ENCODE measurements at regions not wholly inside any gene's neighbourhood (a gene's known extent, or its start where the extent isn't known, plus 50 kb on each side); places are given as distances from the start of the nearest gene placed in this dataset.

DNA sequence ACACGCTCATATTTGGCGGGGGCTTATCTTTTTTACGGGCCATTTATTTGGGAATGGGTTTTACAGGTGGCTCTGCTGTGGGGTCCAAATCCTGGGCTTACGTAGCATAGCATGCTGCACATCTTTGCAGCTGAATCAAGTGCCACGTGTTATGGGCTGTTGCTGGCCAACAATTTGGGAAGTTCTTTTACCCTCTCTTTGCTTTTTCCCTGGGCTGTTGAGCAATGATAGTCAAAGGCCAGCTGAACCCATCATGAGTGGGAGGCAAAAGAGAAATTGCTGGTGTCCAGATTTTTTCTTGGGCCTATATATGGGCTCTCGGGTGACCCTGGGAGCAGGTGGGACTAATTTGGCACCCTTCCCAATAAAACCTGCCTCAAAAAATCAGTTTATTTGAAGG lies 209.3 kb upstream of the SATB1 start:
- H3T11ph ChIP-seq (ENCODE audit: low read length): no peak overlapping the region
- H3K9ac ChIP-seq (ENCODE audit: extremely low read depth, insufficient read length, low read length): no peak overlapping the region
- H2BK12ac ChIP-seq (ENCODE audit: insufficient read length, low read depth, low read length): no peak overlapping the region
- no peak overlapping the region for H2AFZ ChIP-seq (ENCODE audit: low read length)
- no peak overlapping the region for H2BK20ac ChIP-seq (ENCODE audit: low read depth, low read length, poor library complexity, severe bottlenecking)
- no peak overlapping the region for H3K56ac ChIP-seq (ENCODE audit: insufficient read length, low read depth, low read length)
- DNase-seq: no peak
- Mint-ChIP-seq H3K4me1 (peaks cover 2 to 4% of the 10 kb centered on the region in 2 experiments; a peak in 2 of 4 replicates), H3K27ac (no peak overlapping the region), H3K36me3 (ENCODE audit: insufficient read depth in 1 of 3, low read depth in 3 of 3) (no peaks in the 10 kb centered on the region), H3K4me3 (no peak overlapping the region), H3K27me3 (ENCODE audit: low read depth) (no peaks in the 10 kb centered on the region), H3K9me3 (peaks cover 0 to 4% of the 10 kb centered on the region in 2 experiments; a peak in 1 of 5 replicates)
- H3K27me3 ChIP-seq (ENCODE audit: insufficient read depth, low read length): no peaks in the 10 kb centered on the region
- no peak overlapping the region for H4K91ac ChIP-seq (ENCODE audit: insufficient read length, low read depth, low read length)
- no peak overlapping the region for H2BK15ac ChIP-seq (ENCODE audit: low read depth, low read length)
- H3K14ac ChIP-seq (ENCODE audit: insufficient read depth, low read length): no peak overlapping the region
- H2BK5ac ChIP-seq (ENCODE audit: insufficient read length, low read length): no peak overlapping the region
- no peak overlapping the region for H2BK120ac ChIP-seq (ENCODE audit: low read depth, low read length, poor library complexity, severe bottlenecking)
- no peak overlapping the region for H2AK5ac ChIP-seq (ENCODE audit: insufficient read length, low read length)
- no peak overlapping the region for H4K5ac ChIP-seq (ENCODE audit: insufficient read length, low read depth, low read length)
- H4K8ac ChIP-seq (replicated peaks; ENCODE audit: insufficient read length, low read depth, low read length): no peak overlapping the region
- H3K18ac ChIP-seq (ENCODE audit: insufficient read length, low read depth, low read length): no peak overlapping the region
- no peak overlapping the region for H3K23ac ChIP-seq (ENCODE audit: insufficient read length, low read depth, low read length)
- no peak overlapping the region for H3K4me2 ChIP-seq (ENCODE audit: insufficient read depth, insufficient read length, low read length)
- no peaks in the 10 kb centered on the region for H3K79me1 ChIP-seq (ENCODE audit: insufficient read depth, low read depth, low read length, poor library complexity, severe bottlenecking)
- H3K79me2 ChIP-seq (ENCODE audit: insufficient read depth, low read length): no peaks in the 10 kb centered on the region
- H3K4me1 ChIP-seq (ENCODE audit: insufficient read depth, low read length): no peaks in the 10 kb centered on the region
- no peak overlapping the region for H3K27ac ChIP-seq (ENCODE audit: insufficient read length, low read depth, low read length)
- TF ChIP-seq, protein P1, sequence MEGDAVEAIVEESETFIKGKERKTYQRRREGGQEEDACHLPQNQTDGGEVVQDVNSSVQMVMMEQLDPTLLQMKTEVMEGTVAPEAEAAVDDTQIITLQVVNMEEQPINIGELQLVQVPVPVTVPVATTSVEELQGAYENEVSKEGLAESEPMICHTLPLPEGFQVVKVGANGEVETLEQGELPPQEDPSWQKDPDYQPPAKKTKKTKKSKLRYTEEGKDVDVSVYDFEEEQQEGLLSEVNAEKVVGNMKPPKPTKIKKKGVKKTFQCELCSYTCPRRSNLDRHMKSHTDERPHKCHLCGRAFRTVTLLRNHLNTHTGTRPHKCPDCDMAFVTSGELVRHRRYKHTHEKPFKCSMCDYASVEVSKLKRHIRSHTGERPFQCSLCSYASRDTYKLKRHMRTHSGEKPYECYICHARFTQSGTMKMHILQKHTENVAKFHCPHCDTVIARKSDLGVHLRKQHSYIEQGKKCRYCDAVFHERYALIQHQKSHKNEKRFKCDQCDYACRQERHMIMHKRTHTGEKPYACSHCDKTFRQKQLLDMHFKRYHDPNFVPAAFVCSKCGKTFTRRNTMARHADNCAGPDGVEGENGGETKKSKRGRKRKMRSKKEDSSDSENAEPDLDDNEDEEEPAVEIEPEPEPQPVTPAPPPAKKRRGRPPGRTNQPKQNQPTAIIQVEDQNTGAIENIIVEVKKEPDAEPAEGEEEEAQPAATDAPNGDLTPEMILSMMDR (conservative IDR thresholded peaks at IDR 0.05): no peak
- WGBS (ENCODE audit: extremely low coverage, insufficient read length, low lambda C conversion rate): no CpG with 5 or more reads among the region's 6 CpGs
- H3K4ac ChIP-seq (ENCODE audit: low read depth, low read length): no peak overlapping the region
- H3K9me3 ChIP-seq (ENCODE audit: control insufficient read depth, low read depth, low read length): no peaks in the 10 kb centered on the region
- H4K20me1 ChIP-seq (ENCODE audit: control insufficient read depth, insufficient read depth, insufficient read length): no peaks in the 10 kb centered on the region
- no peaks in the 10 kb centered on the region for H3K23me2 ChIP-seq (ENCODE audit: insufficient read length, low read depth, low read length, poor library complexity, severe bottlenecking)
